ES-I3 (cell line): ENCODE measurements at regions not wholly inside any gene's neighbourhood (a gene's known extent, or its start where the extent isn't known, plus 50 kb on each side); places are given as distances from the start of the nearest gene placed in this dataset.

Experiments used
- H3K36me3 ChIP-seq: 2 replicates; pipeline ENCODE4 v1.6.1; 2013; ENCODE audit warnings: mild to moderate bottlenecking, low read length, control low read depth, moderate library complexity; ENCODE audit not compliant: insufficient read depth
- H3K4me1 ChIP-seq: 2 replicates; pipeline ENCODE4 v1.6.1; 2013; ENCODE audit warnings: mild to moderate bottlenecking, control low read depth, low read length; ENCODE audit not compliant: insufficient read depth
- H3K9ac ChIP-seq: 2 replicates; pipeline ENCODE4 v1.6.1; 2013; ENCODE audit warnings: low read depth, mild to moderate bottlenecking, low read length, moderate library complexity
- H3K9me3 ChIP-seq: 2 replicates; pipeline ENCODE4 v1.6.1; 2013; ENCODE audit warnings: mild to moderate bottlenecking, low read length, moderate library complexity; ENCODE audit not compliant: control insufficient read depth, insufficient read depth

- Histone ChIP-seq H3K9me3 (no peaks in the 10 kb centered on the region), H3K36me3 (no peaks in the 10 kb centered on the region), H3K4me1 (no peaks in the 10 kb centered on the region), H3K9ac (no peak overlapping the region)
These were observed 206.8 kb upstream of the NUDT4 start for GRCh38 chr12:93170928-93171327.

- H3K9ac ChIP-seq: no peak overlapping the region
- peaks cover 4% of the 10 kb centered on the region for H3K9me3 ChIP-seq
- no peaks in the 10 kb centered on the region for H3K4me1 ChIP-seq
- H3K36me3 ChIP-seq: no peaks in the 10 kb centered on the region
These were observed 204.4 kb upstream of the NUDT4 start for GRCh38 chr12:93173178-93173957.

GRCh38 chr12:93174048-93174447 is 203.7 kb upstream of the NUDT4 start:
- Histone ChIP-seq H3K36me3 (no peaks in the 10 kb centered on the region), H3K9ac (no peak overlapping the region), H3K4me1 (no peaks in the 10 kb centered on the region), H3K9me3 (peaks cover 8% of the 10 kb centered on the region)

DNA sequence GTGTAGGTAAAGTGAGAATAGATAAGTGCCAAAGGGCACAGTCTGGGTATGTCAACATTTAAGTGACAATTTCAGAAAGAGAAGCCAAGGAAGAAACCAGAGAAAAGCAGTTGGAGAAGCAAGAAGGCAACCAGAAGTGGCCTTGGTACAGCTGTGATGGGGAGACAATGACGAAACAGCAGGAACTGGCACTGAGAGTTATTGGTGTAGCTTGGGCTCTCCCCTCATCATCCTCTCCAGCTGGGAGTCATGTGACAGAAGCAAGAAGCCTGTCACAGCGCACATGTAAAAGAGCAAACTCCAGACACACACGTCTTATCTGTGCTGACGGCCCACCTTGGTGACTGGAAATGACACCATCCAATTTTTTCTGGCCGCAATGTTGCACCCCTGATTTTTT is 203.3 kb upstream of the NUDT4 start:
- peaks cover 9% of the 10 kb centered on the region for H3K9me3 ChIP-seq
- no peaks in the 10 kb centered on the region for H3K4me1 ChIP-seq
- no peaks in the 10 kb centered on the region for H3K36me3 ChIP-seq
- no peak overlapping the region for H3K9ac ChIP-seq

GRCh38 chr12:93176165-93176564 is 201.6 kb upstream of the NUDT4 start:
- Histone ChIP-seq H3K9ac (no peak overlapping the region), H3K9me3 (peaks cover 9% of the 10 kb centered on the region), H3K36me3 (no peaks in the 10 kb centered on the region), H3K4me1 (no peaks in the 10 kb centered on the region)

GRCh38 chr12:93176610-93177126 is 201.1 kb upstream of the NUDT4 start:
- Histone ChIP-seq H3K36me3 (no peaks in the 10 kb centered on the region), H3K9me3 (peaks cover 9% of the 10 kb centered on the region), H3K4me1 (no peaks in the 10 kb centered on the region), H3K9ac (no peak overlapping the region)

GRCh38 chr12:93177208-93178153 is 200.2 kb upstream of the NUDT4 start:
- Histone ChIP-seq H3K9ac (no peak overlapping the region), H3K9me3 (peaks cover 9% of the 10 kb centered on the region), H3K4me1 (no peaks in the 10 kb centered on the region), H3K36me3 (no peaks in the 10 kb centered on the region)

- Histone ChIP-seq H3K36me3 (no peaks in the 10 kb centered on the region), H3K9me3 (peaks cover 9% of the 10 kb centered on the region), H3K4me1 (no peaks in the 10 kb centered on the region), H3K9ac (no peak overlapping the region)
These were observed 199.4 kb upstream of the NUDT4 start for GRCh38 chr12:93178154-93178878.

GRCh38 chr12:93179792-93180191 is 197.9 kb upstream of the NUDT4 start:
- H3K9ac ChIP-seq: no peak overlapping the region
- no peaks in the 10 kb centered on the region for H3K36me3 ChIP-seq
- H3K9me3 ChIP-seq: peaks cover 9% of the 10 kb centered on the region
- H3K4me1 ChIP-seq: no peaks in the 10 kb centered on the region

DNA sequence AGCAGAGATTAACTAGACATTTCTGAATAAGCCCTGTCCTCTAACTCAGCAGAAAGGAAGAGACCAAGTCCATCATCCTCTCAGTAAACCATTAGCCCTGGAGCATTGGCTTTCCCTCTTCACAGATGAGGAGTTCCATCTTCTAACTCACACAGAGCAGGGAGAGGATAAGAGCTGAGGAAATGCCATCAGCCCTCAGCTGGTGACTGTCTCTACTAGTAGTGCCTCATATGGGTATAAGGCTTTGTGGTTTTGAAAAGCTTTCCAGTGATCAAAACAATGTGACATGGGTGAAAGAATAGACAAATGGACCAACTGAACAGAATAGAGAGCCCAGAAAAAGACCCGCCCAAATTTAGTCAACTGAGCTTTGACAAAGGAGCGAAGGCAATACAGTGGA is 197.2 kb upstream of the NUDT4 start:
- no peak overlapping the region for H3K9ac ChIP-seq
- no peaks in the 10 kb centered on the region for H3K4me1 ChIP-seq
- H3K9me3 ChIP-seq: peaks cover 9% of the 10 kb centered on the region
- no peaks in the 10 kb centered on the region for H3K36me3 ChIP-seq

DNA sequence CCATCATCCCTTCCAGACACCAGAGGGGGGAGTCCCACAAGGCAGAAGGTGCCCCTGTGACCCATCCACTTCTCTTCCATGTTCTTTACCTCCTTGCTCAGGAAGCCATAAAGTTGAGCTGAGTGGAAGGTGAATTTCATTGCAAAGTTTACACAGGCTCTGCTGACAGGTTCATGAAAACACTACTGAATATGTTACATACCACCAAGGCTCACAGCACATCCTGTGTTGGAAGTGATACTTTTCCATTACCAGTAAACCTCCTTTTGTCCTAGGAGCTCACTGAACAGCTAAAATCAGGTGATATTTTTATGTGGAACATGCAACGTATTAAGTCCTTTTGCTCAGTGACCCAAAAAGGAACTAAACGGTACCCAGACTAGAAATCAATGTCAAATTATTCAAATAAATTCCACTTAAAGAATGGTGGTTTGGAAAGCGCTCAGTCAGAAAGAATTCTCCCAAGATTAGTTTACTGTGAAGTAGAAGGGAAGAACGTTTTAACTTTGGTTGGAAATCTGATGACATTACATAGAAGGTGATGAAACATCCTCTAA is 196.2 kb upstream of the NUDT4 start:
- H3K9ac ChIP-seq: no peak overlapping the region
- H3K9me3 ChIP-seq: peaks cover 9% of the 10 kb centered on the region
- H3K36me3 ChIP-seq: no peaks in the 10 kb centered on the region
- H3K4me1 ChIP-seq: no peaks in the 10 kb centered on the region

GRCh38 chr12:93183940-93184671 is 193.6 kb upstream of the NUDT4 start:
- no peaks in the 10 kb centered on the region for H3K4me1 ChIP-seq
- H3K9ac ChIP-seq: no peak overlapping the region
- peaks cover under 1% of the 10 kb centered on the region; the same call in 1 of the 2 replicates for H3K9me3 ChIP-seq
- H3K36me3 ChIP-seq: no peaks in the 10 kb centered on the region

GRCh38 chr12:93184672-93185368 is 192.9 kb upstream of the NUDT4 start:
- H3K9ac ChIP-seq: no peak overlapping the region
- no peaks in the 10 kb centered on the region; the same call in 1 of the 2 replicates for H3K9me3 ChIP-seq
- H3K36me3 ChIP-seq: no peaks in the 10 kb centered on the region
- no peaks in the 10 kb centered on the region for H3K4me1 ChIP-seq
